ENCODE measurements at regions not wholly inside any gene's neighbourhood (a gene's known extent, or its start where the extent isn't known, plus 50 kb on each side); places are given as distances from the start of the nearest gene placed in this dataset.

DNA sequence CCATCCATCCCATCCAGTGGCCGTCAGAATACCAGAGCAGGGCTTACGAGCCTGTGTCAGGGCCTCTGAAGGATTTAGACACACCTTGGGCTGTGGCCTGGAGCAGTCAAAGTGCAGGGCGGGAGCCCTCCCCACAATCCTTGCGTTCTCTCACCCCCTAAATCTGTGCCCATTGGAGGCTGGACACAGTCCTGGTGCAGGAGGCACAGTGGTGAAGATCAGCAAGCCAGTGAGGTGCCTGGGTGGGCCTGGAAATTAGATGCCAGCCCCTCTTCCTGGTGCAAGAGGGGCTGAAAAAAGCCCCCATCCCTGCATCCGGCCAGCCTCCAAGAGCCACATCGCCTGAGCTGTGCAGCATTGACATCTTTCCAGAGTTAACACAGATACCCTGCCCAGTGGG, 1045.8 kb downstream of the TBC1D22A start:
- DNase-seq: no peak

- no peak for DNase-seq
Measured at GRCh38 chr22:47807506-47807905, 1045.1 kb downstream of the TBC1D22A start.

GRCh38 chr22:47806894-47807293, 1044.4 kb downstream of the TBC1D22A start:
- no peak for DNase-seq

DNA sequence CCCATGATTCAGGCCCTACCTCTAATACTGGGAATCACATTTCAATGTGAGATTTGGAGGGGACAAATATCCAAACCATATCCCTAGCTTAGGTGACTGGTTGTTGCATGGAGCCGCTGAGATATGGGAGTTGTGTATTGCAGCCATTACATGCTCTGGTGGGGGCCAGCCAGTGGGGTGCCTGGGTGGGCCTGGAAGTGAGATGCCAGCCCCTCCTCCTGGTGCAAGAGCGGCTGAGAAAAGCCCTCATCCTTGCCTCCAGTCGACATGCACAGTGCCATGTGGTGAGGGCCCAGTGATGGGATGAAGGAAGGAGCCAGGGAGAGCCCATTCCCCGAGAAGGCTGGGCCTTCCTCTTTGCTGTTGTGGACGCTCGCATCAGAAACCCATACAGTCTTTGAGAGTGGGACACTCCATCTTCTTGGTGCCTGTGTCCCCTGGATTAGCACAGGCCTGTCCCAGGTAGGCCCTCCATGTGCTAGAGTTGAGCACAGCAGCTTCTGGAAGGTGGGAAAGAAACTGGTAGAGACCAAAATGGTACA, 1043.0 kb downstream of the TBC1D22A start:
- DNase-seq: no peak

DNA sequence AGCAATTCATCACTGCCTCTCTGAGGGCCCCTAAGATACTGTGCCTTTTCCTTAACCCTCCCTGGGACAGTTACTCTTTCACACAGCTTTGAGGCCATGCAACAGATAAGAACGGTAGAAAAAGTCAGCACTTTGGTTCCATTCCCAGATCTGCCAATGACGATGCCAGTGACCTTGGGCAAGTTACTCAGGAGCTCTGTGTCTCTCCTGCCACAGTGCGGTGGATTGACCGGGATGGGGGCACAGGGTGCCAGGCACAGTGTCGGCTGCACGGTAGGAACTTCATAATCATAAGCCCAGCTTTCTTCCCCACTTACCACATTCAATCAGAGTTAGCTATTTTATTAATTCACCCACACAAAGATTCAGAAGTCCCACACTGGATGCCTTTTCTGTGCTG, 1041.8 kb downstream of the TBC1D22A start:
- no peak for DNase-seq

GRCh38 chr22:47802421-47802820, 1040.0 kb downstream of the TBC1D22A start:
- no peak for DNase-seq

DNA sequence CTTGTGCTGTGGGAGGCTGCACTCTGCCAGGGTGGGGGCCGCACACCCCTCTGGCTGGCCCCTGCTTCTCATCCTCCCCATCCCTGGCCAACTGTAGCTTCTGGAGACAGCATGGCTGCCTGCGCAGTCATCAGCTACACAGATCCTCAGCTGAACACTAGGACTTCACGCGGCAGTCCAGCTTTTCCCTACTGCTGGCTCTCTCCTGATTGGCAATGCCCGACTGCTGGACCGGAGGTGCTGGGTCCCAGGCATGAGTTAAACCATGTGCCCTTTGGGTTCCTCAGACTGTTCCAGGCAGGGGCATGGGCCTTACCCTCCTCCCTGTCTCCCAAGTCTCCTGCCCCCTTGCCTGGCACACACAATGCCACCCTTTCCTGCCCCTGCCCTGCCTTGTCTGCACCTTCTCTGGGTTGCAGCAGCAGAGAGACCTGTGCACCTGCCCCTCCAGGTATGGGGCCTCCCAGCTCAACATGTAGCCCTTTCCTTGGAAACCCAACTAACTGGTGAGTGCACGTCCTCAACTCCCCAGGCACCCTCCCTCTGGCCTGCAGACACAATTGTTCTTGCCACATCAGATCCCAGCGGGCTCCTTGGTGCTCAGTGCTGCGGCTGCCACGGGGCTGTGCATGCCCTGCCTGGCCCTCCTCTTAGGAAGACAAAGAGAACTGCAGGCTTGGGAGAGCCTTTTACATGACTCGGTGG, 1039.2 kb downstream of the TBC1D22A start:
- no peak for DNase-seq

- DNase-seq: no peak
Measured at GRCh38 chr22:47798229-47798628, 1035.8 kb downstream of the TBC1D22A start.

GRCh38 chr22:47797342-47797945, 1035.0 kb downstream of the TBC1D22A start:
- DNase-seq: no peak

- DNase-seq: no peak
Measured at GRCh38 chr22:47796128-47796908, 1033.9 kb downstream of the TBC1D22A start.

DNA sequence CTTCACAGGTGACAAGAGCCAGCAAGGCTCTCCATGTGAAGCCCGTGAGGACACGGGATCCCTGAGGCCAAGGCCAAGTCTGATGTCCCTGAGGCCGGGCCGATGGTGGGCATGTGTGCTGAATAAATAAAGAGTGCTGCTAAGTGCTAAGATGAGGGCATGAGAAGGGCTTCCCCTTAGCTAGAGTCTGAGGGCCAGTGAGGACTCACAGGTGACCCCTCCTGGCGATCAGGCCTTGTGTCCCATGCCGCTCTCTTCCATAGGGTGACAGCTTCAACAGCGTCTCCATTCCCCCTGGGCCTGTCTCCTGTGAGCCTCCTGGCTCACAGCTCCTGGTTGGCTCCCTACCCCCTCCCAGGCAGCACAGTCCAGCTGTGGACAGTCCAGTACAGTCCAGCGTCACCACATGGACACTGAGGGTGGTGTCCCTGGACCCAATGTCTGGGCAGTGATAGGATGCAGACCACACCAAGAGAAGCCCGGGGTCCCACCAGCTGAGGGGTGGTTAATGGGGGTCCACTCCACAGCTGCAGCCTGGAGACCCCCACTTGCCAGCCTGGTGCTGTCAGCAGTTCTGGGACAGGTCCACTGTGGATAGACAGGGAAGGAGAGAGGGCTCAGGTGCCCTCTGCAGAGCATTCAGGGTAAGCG, 1033.2 kb downstream of the TBC1D22A start:
- no peak for DNase-seq

- no peak for DNase-seq
Measured at GRCh38 chr22:47794851-47795250, 1032.4 kb downstream of the TBC1D22A start.

DNA sequence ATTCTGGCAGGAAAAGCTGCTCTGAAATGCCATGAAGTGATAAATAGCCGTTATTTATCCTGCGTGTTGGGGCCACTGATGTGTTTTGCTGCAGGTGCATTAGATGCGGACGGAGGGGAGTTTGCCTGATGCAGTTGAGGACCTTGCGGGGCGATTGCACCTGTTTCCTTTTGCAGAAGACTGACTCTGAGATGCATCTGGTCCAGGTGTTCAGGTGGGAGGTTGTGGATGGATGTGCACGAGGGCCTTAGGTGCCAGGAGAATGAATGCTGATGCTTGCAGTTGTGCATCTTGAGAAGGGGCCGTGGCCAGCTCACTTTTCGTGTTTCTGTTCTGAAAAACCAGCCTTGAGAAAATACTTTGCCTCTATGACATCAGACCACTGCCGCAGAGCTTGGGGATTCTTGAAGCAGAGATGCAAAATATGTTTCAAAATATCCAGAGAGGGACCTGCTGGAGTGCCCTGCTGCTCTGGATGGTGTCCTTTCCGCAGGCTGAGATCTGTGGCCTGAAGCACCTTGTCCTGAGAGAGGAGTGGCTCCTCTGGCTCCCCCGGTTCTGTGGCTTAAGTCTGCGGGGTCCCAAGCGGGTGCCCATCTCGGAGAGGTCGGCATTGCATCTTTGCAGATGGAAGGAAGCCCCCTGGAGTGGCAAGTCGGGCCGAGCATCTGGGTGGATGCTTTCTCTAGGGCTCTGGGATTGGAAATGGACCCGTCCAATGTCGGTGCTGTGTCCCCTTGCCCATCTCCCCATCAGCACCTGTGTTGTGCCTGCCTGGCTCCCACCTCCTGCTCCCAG, 1031.1 kb downstream of the TBC1D22A start:
- DNase-seq: no peak

- DNase-seq: no peak
Measured at GRCh38 chr22:47789171-47789570, 1026.7 kb downstream of the TBC1D22A start.

DNA sequence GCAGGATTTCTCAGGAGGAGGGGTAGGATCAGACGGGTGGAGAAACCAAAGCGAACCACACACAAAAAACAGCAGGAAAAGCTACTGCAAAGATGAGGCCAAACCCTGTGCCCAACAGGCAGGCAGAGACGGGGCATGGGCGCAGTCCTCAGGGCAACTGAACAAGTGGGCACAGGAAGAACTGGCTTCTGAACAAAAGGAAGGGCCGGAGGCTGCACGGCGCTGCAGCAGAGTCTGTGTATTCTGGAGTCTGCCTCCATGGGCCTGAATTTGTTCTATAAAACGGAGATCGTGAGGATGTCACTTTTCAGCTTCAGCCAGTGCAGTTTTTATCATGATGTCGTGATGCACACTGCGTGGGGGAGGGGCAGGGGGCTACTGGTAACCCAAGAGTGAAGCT, 1026.0 kb downstream of the TBC1D22A start:
- DNase-seq: no peak

GRCh38 chr22:47787501-47788227, 1025.2 kb downstream of the TBC1D22A start:
- no peak for DNase-seq

GRCh38 chr22:47786650-47787290, 1024.3 kb downstream of the TBC1D22A start:
- DNase-seq: no peak

DNA sequence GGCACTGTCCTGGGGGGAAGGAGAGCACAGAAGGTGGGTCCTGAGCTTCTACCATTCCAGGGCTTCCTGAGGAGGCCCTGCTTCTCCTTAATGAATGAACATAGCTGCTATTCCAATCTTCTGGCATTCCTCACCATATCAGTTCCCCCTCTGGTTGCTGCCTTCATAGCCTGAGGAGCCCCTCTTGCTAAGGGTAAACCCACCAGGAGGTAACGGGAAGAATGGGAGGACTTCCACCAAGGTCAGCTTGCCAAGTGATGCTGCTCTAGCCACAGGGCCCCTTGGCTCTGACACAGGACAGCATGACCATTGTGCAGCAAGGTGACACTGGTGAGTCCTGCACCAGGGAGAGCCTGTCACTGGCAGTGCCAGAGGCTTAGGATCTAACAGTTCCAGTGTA, 1022.5 kb downstream of the TBC1D22A start:
- DNase-seq: no peak

GRCh38 chr22:47784367-47784983, 1022.0 kb downstream of the TBC1D22A start:
- DNase-seq: no peak
